ENCODE measurements at regions not wholly inside any gene's neighbourhood (a gene's known extent, or its start where the extent isn't known, plus 50 kb on each side); places are given as distances from the start of the nearest gene placed in this dataset.

GRCh38 chr7:68676813-68677535, 921.3 kb upstream of the AUTS2 start:
- H3K36me3 ChIP-seq, result no peaks in the 10 kb centered on the region
- H3K27me3 ChIP-seq (ENCODE audit: low read depth), result peaks cover 13% of the 10 kb centered on the region
- DNase-seq, result no peak
- H3K4me1 ChIP-seq, result no peaks in the 10 kb centered on the region
- peaks cover 14% of the 10 kb centered on the region for H3K9me3 ChIP-seq (replicated peaks)
- H3K4me3 ChIP-seq, result no peak overlapping the region
- no peak for TF ChIP-seq CTCF (IDR thresholded peaks at IDR 0.05; ENCODE audit: borderline replicate concordance)
- intact Hi-C loops (cut with micrococcal nuclease), result no loop called here
- no peak overlapping the region for H3K27ac ChIP-seq (replicated peaks)

- H3K9me3 ChIP-seq (replicated peaks), result peaks cover 14% of the 10 kb centered on the region
- TF ChIP-seq CTCF (IDR thresholded peaks at IDR 0.05; ENCODE audit: borderline replicate concordance), result no peak
Observed at GRCh38 chr7:68678196-68678595, 920.1 kb upstream of the AUTS2 start.

GRCh38 chr7:68679459-68680234, 918.6 kb upstream of the AUTS2 start:
- Histone ChIP-seq H3K27me3 (ENCODE audit: low read depth) (peaks cover 24% of the 10 kb centered on the region), H3K36me3 (no peaks in the 10 kb centered on the region), H3K9me3 (replicated peaks) (peaks cover 3% of the 10 kb centered on the region), H3K27ac (replicated peaks) (no peak overlapping the region), H3K4me3 (no peak overlapping the region), H3K4me1 (no peaks in the 10 kb centered on the region)
- intact Hi-C loops (cut with micrococcal nuclease), result no loop called here
- no peak for TF ChIP-seq CTCF (IDR thresholded peaks at IDR 0.05; ENCODE audit: borderline replicate concordance)
- no peak for DNase-seq

More at GRCh38 chr7:68678196-68678595, 920.1 kb upstream of the AUTS2 start:
- Histone ChIP-seq H3K27me3 (ENCODE audit: low read depth) (peaks cover 24% of the 10 kb centered on the region), H3K36me3 (no peaks in the 10 kb centered on the region), H3K4me3 (no peak overlapping the region), H3K4me1 (no peaks in the 10 kb centered on the region), H3K27ac (replicated peaks) (no peak overlapping the region)
- no peak for DNase-seq
- intact Hi-C loops (cut with micrococcal nuclease), result no loop called here

DNA sequence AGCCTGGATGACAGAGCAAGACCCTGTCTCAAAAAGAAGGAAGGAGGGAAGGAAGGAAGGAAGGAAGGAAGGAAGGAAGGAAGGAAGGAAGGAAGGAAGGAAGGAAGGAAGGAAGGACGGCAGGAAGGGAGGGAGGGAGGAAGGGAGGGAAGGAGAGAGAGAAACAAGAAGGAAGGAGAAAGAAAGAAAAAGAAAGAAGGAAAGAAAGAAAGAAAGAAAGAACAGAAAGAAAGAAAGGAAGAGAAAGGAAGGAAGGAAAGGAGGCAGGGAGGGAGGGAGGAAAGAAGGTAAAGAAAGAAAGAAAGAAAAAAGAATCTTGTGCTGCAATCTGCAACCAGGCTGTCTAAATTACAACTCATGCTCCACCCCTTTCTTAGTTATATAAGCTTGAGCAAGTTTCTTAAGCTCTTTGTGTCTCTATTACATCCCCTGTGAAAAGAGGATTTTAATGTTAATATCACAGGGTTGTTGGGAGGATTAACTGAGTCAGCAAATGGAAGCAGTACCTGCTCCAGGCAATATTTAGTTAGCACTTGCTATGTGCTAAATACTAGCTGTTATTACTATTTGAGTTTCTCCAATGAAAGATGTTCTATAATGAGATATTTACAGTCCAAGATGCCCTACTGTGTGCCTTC, 917.9 kb upstream of the AUTS2 start:
- no peaks in the 10 kb centered on the region for H3K9me3 ChIP-seq (replicated peaks)
- no peak overlapping the region for H3K4me3 ChIP-seq
- no peaks in the 10 kb centered on the region for H3K4me1 ChIP-seq
- no peak overlapping the region for H3K27ac ChIP-seq (replicated peaks)
- no peak for DNase-seq
- peaks cover 24% of the 10 kb centered on the region for H3K27me3 ChIP-seq (ENCODE audit: low read depth)
- intact Hi-C loops (cut with micrococcal nuclease), result no loop called here
- H3K36me3 ChIP-seq, result no peaks in the 10 kb centered on the region
- no peak for TF ChIP-seq CTCF (IDR thresholded peaks at IDR 0.05; ENCODE audit: borderline replicate concordance)

DNA sequence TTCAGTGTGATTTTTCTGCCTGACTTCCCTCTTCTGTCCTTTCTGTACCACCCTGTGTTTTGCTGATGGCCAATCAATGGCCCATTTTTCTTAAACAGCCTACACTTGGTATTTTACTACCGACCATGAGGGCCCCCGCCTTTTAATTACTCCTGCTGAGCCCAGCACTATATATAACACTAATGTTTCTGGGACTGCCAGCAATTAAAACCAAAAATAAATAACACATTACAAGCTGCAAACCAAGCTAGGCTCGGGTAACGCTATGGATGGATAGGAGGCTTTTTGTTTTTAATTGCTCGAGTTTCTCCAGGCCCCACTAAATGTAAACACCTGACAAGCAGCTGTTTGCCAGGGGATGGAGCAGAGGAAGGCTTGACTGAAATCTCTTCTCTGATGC, 915.4 kb upstream of the AUTS2 start:
- Histone ChIP-seq H3K27ac (replicated peaks) (no peak overlapping the region), H3K4me3 (no peak overlapping the region), H3K36me3 (no peaks in the 10 kb centered on the region), H3K27me3 (ENCODE audit: low read depth) (peaks cover 31% of the 10 kb centered on the region), H3K9me3 (replicated peaks) (no peaks in the 10 kb centered on the region), H3K4me1 (no peaks in the 10 kb centered on the region)
- TF ChIP-seq CTCF (IDR thresholded peaks at IDR 0.05; ENCODE audit: borderline replicate concordance), result no peak
- intact Hi-C loops (cut with micrococcal nuclease), result no loop called here
- no peak for DNase-seq
